NCI-H2227 (cell line): ENCODE measurements at regions not wholly inside any gene's neighbourhood (a gene's known extent, or its start where the extent isn't known, plus 50 kb on each side); places are given as distances from the start of the nearest gene placed in this dataset.

ENCODE experiments used
- DNase-seq: peaks from one replicate; lab custom pipeline; 2025; ENCODE audit not compliant: unreplicated experiment; lab: John Stamatoyannopoulos, UW

- DNase-seq: no peak
Measured at GRCh38 chr2:236887953-236888793, 197.5 kb upstream of the COPS8 start.

- DNase-seq: no peak
Measured at GRCh38 chr2:236888794-236889780, 196.6 kb upstream of the COPS8 start.

- DNase-seq: no peak
Measured at GRCh38 chr2:236889791-236890704, 195.6 kb upstream of the COPS8 start.

- no peak for DNase-seq
Measured at GRCh38 chr2:236892721-236893120, 193.0 kb upstream of the COPS8 start.

GRCh38 chr2:236894791-236895190, 190.9 kb upstream of the COPS8 start:
- no peak for DNase-seq

- no peak for DNase-seq
Measured at GRCh38 chr2:236895497-236895896, 190.2 kb upstream of the COPS8 start.

- DNase-seq: no peak
Measured at GRCh38 chr2:236896688-236897087, 189.0 kb upstream of the COPS8 start.

- DNase-seq: no peak
Measured at GRCh38 chr2:236899146-236899545, 186.5 kb upstream of the COPS8 start.

- no peak for DNase-seq
Measured at GRCh38 chr2:236899950-236900640, 185.6 kb upstream of the COPS8 start.

- no peak for DNase-seq
Measured at GRCh38 chr2:236901956-236902355, 183.7 kb upstream of the COPS8 start.

GRCh38 chr2:236903978-236904377, 181.7 kb upstream of the COPS8 start:
- DNase-seq: no peak

- DNase-seq: no peak
Measured at GRCh38 chr2:236904389-236905263, 181.1 kb upstream of the COPS8 start.

GRCh38 chr2:236905976-236906375, 179.7 kb upstream of the COPS8 start:
- DNase-seq: no peak

GRCh38 chr2:236908439-236909192, 177.1 kb upstream of the COPS8 start:
- no peak for DNase-seq

- DNase-seq: no peak
Measured at GRCh38 chr2:236909193-236909504, 176.5 kb upstream of the COPS8 start.

- no peak for DNase-seq
Measured at GRCh38 chr2:236909802-236910201, 175.9 kb upstream of the COPS8 start.

GRCh38 chr2:236910781-236911495, 174.8 kb upstream of the COPS8 start:
- DNase-seq: no peak
